Psoas muscle (tissue), 7 donors: ENCODE measurements at regions not wholly inside any gene's neighbourhood (a gene's known extent, or its start where the extent isn't known, plus 50 kb on each side); places are given as distances from the start of the nearest gene placed in this dataset.

ENCODE experiments used
- ATAC-seq, 4 donors: fragments of 200-7000 bp; cut with Tn5 transposase; one replicate each; pipeline ENCODE4 v1.9.1; 2020; ENCODE audit warnings: moderate library complexity in 3 of 4, mild to moderate bottlenecking in 2 of 4
- DNase-seq, 2 donors: peaks; one replicate each; pipeline ENCODE4 v3.0.0-alpha.2; 2020
- H3K27ac ChIP-seq: fragments of 200-600 bp; one replicate; pipeline ENCODE4 v1.8.0; 2022
- H3K27me3 ChIP-seq, 3 donors: fragments of 200-600 bp in 1 of 3; one replicate each; pipeline versions ENCODE4 v1.6.1 to v1.8.0; 2013 to 2022; ENCODE audit warnings: low read length in 2 of 3, mild to moderate bottlenecking in 2 of 3, moderate library complexity in 1 of 3; ENCODE audit not compliant: insufficient read depth in 3 of 3
- H3K36me3 ChIP-seq, 2 donors: fragments of 200-600 bp in 1 of 2; one replicate each; pipeline versions ENCODE4 v1.6.1 to v1.8.0; 2013 to 2022; ENCODE audit warnings: low read depth in 1 of 2, mild to moderate bottlenecking in 1 of 2, moderate library complexity in 1 of 2; ENCODE audit not compliant: insufficient read depth in 1 of 2
- H3K4me1 ChIP-seq: fragments of 200-600 bp; one replicate; pipeline ENCODE4 v1.8.0; 2022
- H3K4me3 ChIP-seq: fragments of 200-600 bp; one replicate; pipeline ENCODE4 v1.8.0; 2022; ENCODE audit warnings: mild to moderate bottlenecking
- H3K9me3 ChIP-seq: fragments of 200-600 bp; one replicate; pipeline ENCODE4 v1.8.0; 2022
- CTCF ChIP-seq: fragments of 200-600 bp; IDR thresholded peaks from one replicate; pipeline ENCODE4 v1.8.0; 2022; ENCODE audit warnings: antibody characterized with exemption
- WGBS, 3 donors: extraction: QIAGEN DNeasy Blood & Tissue Kit; methylation state at CpG; one replicate each; pipeline versions ENCODE4 v1.1.6 to v1.1.7; 2013; 5-methylcytosine and 5-hydroxymethylcytosine counted together
- intact Hi-C, 2 donors: fragments of 100-400 bp; cut with DNase I; formaldehyde crosslinking; loops; one replicate each; pipeline versions ENCODE4 v1.11.0 to v1.14.2; 2022
- donor health status: healthy with polysubstance abuse.
- donor health status: DM: no; HTN: no; CAD: no; lungs with moderate emphysema.
- donor health status: Bipolar disorder and iron deficiency.
- donor health status: healthy.
- donor health status: DM: yes; HTN: yes; CAD: no.
- donor health status: DM: no; HTN: no; CAD: no.
- donor health status: DM: yes; HTN: yes; CAD: no.

GRCh38 chr3:154753101-154753500 lies 323.1 kb upstream of the GPR149 start:
- TF ChIP-seq CTCF, result no peak
- WGBS, 3 donors, result 70 to 87% (median 85%) methylated on average over 1 of the region's 1 CpG
- Histone ChIP-seq H3K4me1 (peaks cover 3% of the 10 kb centered on the region), H3K4me3 (no peak overlapping the region), H3K27ac (no peak overlapping the region), H3K36me3 (no peaks in the 10 kb centered on the region), H3K9me3 (no peaks in the 10 kb centered on the region), H3K27me3 (no peaks in the 10 kb centered on the region)
- ATAC-seq (no peak), DNase-seq (no peak)
- intact Hi-C loops, result no loop called here

- Histone ChIP-seq H3K4me3 (no peak overlapping the region), H3K27me3 (no peaks in the 10 kb centered on the region), H3K27ac (no peak overlapping the region), H3K36me3 (no peaks in the 10 kb centered on the region), H3K9me3 (no peaks in the 10 kb centered on the region), H3K4me1 (no peaks in the 10 kb centered on the region)
- no peak for TF ChIP-seq CTCF
- WGBS, 3 donors, result 89 to 92% (median 91%) methylated on average over 3 of the region's 3 CpGs
- intact Hi-C loops, result no loop called here
- no peak for DNase-seq
- no peak for ATAC-seq
Measured at GRCh38 chr3:154749514-154749913, 319.5 kb upstream of the GPR149 start.

DNA sequence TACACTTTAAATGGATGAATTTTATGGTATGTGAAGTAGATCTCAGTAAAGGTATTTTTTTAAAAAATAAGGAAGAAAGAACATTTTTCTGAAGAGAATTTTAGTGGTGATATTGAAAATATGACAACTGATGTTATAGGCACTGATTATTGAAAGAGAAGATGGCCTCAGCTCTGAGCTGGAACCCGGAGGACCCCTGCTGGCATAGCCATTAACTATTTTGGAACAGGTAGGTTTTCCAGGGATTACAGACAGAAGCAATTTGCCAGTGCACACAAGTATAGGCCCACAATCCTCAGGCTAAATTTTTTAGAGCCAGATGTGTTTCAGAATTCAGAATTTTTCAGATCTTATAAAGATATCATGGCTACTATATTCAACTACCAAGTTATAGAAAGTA lies 315.9 kb upstream of the GPR149 start:
- no peak for TF ChIP-seq CTCF
- Histone ChIP-seq H3K27ac (no peak overlapping the region), H3K36me3 (no peaks in the 10 kb centered on the region), H3K9me3 (peaks cover 3% of the 10 kb centered on the region), H3K27me3 (no peaks in the 10 kb centered on the region), H3K4me1 (no peaks in the 10 kb centered on the region), H3K4me3 (no peak overlapping the region)
- intact Hi-C loops, result no loop called here
- 47 to 59% (median 50%) methylated on average over 1 of the region's 1 CpG for WGBS, 3 donors
- no peak for DNase-seq
- no peak for ATAC-seq

- no peak for TF ChIP-seq CTCF
- Histone ChIP-seq H3K4me3 (no peak overlapping the region), H3K9me3 (peaks cover 3% of the 10 kb centered on the region), H3K27me3 (no peaks in the 10 kb centered on the region), H3K4me1 (no peaks in the 10 kb centered on the region), H3K27ac (no peak overlapping the region), H3K36me3 (no peaks in the 10 kb centered on the region)
- DNase-seq, result no peak
- ATAC-seq, result no peak
- intact Hi-C loops, result no loop called here
Measured at GRCh38 chr3:154745122-154745521, 315.1 kb upstream of the GPR149 start.

GRCh38 chr3:154743418-154743817 lies 313.4 kb upstream of the GPR149 start:
- intact Hi-C loops, result no loop called here
- no peak for DNase-seq
- no peak for ATAC-seq
- no peak overlapping the region for H3K27ac ChIP-seq
- H3K4me1 ChIP-seq, result no peaks in the 10 kb centered on the region
- TF ChIP-seq CTCF, result no peak
- no peak overlapping the region for H3K4me3 ChIP-seq
- no peaks in the 10 kb centered on the region for H3K27me3 ChIP-seq
- peaks cover 3% of the 10 kb centered on the region for H3K9me3 ChIP-seq
- H3K36me3 ChIP-seq, result no peaks in the 10 kb centered on the region
